MM.1S (cell line): ENCODE measurements at regions not wholly inside any gene's neighbourhood (a gene's known extent, or its start where the extent isn't known, plus 50 kb on each side); places are given as distances from the start of the nearest gene placed in this dataset.

Source experiments
- CTCF ChIP-seq: fragments of 300-600 bp; sonication (generic); IDR thresholded peaks from 2 replicates; pipeline ENCODE4 v1.5.1; 2016; ENCODE audit warnings: antibody characterized with exemption, low read length, mixed read lengths
- EZH2 ChIP-seq: fragments of 300-600 bp; sonication (generic); optimal IDR thresholded peaks from 2 replicates; pipeline ENCODE3; 2017; ENCODE audit warnings: low read depth, mild to moderate bottlenecking, antibody characterized with exemption, low read length, mixed read lengths
- EZH2phosphoT487 ChIP-seq: fragments of 300-600 bp; sonication (generic); IDR thresholded peaks from 2 replicates; pipeline ENCODE4 v1.6.1; 2018; ENCODE audit warnings: antibody characterized with exemption, low read length

DNA sequence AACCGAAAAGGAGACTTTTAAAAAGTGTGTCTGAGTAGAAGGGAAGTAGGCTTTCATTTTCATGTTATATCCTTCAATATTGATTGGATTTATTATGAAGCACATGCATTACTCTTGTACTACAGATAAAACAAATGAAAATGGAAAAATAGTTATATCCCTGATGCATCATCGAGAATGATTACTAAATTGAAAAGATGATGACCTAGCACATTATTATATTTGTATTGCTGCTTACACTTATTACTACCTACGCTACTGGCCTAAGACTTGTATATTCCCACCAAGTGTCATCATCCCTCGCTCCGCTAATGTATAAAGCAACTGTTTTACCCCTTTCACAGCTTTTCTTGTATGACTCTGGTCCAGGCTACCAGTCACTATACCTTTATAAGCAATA is 922.4 kb downstream of the DIPK2A start:
- TF ChIP-seq EZH2 (no peak), CTCF (no peak), EZH2phosphoT487 (no peak)
